Testis (tissue), 2 donors: ENCODE measurements at regions not wholly inside any gene's neighbourhood (a gene's known extent, or its start where the extent isn't known, plus 50 kb on each side); places are given as distances from the start of the nearest gene placed in this dataset.

ENCODE experiments used
- DNase-seq: peaks from one replicate; pipeline ENCODE4 v3.0.0-alpha.2; 2019
- H3K27ac ChIP-seq, 2 donors: fragments of 200-600 bp; sonication (generic); one replicate each; pipeline ENCODE4 v1.5.1; 2019
- H3K27me3 ChIP-seq: fragments of 200-600 bp; sonication (generic); one replicate; pipeline ENCODE4 v1.5.1; 2019
- H3K36me3 ChIP-seq: fragments of 200-600 bp; sonication (generic); one replicate; pipeline ENCODE4 v1.5.1; 2017; ENCODE audit warnings: low read depth; ENCODE audit errors: missing control alignments
- H3K4me1 ChIP-seq: fragments of 200-600 bp; sonication (generic); one replicate; pipeline ENCODE4 v1.5.1; 2019
- H3K4me3 ChIP-seq, 2 donors: fragments of 200-600 bp; sonication (generic); one replicate each; pipeline ENCODE4 v1.5.1; 2017 to 2019
- H3K9me3 ChIP-seq: fragments of 200-600 bp; sonication (generic); one replicate; pipeline ENCODE4 v1.5.1; 2017
- CTCF ChIP-seq, 3 experiments: fragments of 450-650 bp in 2 of 3; fragments of 200-600 bp in 1 of 3; sonication (generic) in 1 of 3; IDR thresholded peaks; one replicate each; pipeline ENCODE4 v1.5.1; 2016 to 2019; ENCODE audit warnings: antibody characterized with exemption in 3 of 3, mild to moderate bottlenecking in 2 of 3, moderate library complexity in 1 of 3
- POLR2A ChIP-seq: fragments of 450-650 bp; IDR thresholded peaks from one replicate; pipeline ENCODE4 v1.6.1; 2017; ENCODE audit warnings: antibody characterized with exemption, mild to moderate bottlenecking, moderate library complexity
- WGBS, 2 donors: methylation state at CpG; one replicate each; pipeline ENCODE4 v1.1.5; 2018; 5-methylcytosine and 5-hydroxymethylcytosine counted together
- intact Hi-C: fragments of 100-400 bp; cut with DNase I; formaldehyde crosslinking; loops from one replicate; pipeline ENCODE4 v1.15.1; 2023; ENCODE audit warnings: low total_unique reads

- 92 to 97% methylated on average over 5 of the region's 5 CpGs for WGBS, 2 donors
- DNase-seq: no peak
- no peaks in the 10 kb centered on the region for H3K27me3 ChIP-seq
- no peaks in the 10 kb centered on the region for H3K4me1 ChIP-seq
- H3K27ac ChIP-seq: no peak overlapping the region
- H3K36me3 ChIP-seq: no peaks in the 10 kb centered on the region
- TF ChIP-seq POLR2A (no peak), CTCF (IDR thresholded peaks at IDR 0.05) (no peak)
- intact Hi-C loops: no loop called here
- no peak overlapping the region for H3K4me3 ChIP-seq
- H3K9me3 ChIP-seq: no peaks in the 10 kb centered on the region
Measured at GRCh38 chr13:91097269-91097668, 250.2 kb upstream of the MIR17HG start.

DNA sequence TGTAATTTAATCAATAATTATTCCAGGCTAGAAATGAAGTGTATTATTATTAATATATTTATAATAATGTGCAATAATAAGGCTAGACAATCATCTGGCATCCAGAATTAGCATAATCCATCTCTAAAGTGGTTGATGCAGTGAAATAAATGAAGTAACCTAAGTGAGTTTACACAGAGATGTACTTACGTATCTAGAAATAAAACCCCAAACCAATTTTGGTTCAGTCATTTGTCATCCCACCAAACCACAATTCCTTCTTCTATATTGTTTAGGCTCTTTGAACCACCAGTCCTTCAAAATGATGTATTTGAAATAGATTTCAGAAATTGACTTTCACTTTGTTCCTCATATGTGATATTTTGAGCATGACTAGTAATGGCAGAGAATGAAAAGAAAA is 247.6 kb upstream of the MIR17HG start:
- Histone ChIP-seq H3K36me3 (no peaks in the 10 kb centered on the region), H3K4me3 (no peak overlapping the region), H3K27me3 (no peaks in the 10 kb centered on the region), H3K27ac (no peak overlapping the region), H3K4me1 (no peaks in the 10 kb centered on the region), H3K9me3 (no peaks in the 10 kb centered on the region)
- DNase-seq: no peak
- no peak for TF ChIP-seq POLR2A
- no peak for TF ChIP-seq CTCF (IDR thresholded peaks at IDR 0.05)
- 92% methylated on average over 1 of the region's 1 CpG for WGBS, 2 donors
- intact Hi-C loops: no loop called here

DNA sequence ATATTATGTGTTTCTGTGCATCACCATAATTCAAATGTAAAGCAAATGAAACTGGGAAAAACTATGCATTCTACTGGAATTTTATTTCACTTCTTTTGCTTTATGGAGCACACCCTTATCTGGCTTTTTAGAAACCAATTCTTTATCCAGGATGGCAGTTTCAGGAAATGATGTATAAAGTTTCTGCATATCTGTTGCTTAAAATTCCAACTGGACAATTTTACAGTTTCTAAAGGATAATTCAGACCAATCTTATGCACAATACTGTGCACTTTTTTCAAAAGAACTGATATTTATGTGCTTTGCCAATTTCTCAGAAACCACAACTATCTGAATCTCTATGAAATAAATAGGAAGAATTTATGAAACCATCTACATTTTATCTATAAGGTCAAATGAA is 246.5 kb upstream of the MIR17HG start:
- TF ChIP-seq CTCF (IDR thresholded peaks at IDR 0.05): no peak
- no peak for TF ChIP-seq POLR2A
- no peak overlapping the region for H3K27ac ChIP-seq
- H3K4me1 ChIP-seq: no peaks in the 10 kb centered on the region
- no peaks in the 10 kb centered on the region for H3K27me3 ChIP-seq
- DNase-seq: no peak
- H3K9me3 ChIP-seq: no peaks in the 10 kb centered on the region
- H3K4me3 ChIP-seq: no peak overlapping the region
- no peaks in the 10 kb centered on the region for H3K36me3 ChIP-seq
- intact Hi-C loops: no loop called here

DNA sequence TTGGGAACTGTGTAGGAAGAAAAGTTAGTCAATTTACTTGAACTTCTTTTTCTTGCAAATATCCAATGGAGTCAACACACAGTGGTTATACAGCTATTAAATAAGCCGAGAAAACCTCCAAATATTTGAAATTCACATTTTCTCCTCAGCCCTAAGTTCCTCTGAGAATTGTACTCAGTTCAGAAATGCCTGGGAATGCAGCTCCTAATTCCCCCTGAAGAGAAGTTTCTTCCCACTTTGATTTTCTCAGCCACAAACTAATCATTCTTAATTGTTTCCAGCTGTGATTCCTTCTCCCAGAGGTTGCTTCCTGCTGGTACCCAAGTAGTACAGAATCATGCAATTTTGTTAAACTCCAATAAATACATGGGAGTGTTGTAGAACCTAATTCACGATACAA is 246.1 kb upstream of the MIR17HG start:
- no peaks in the 10 kb centered on the region for H3K4me1 ChIP-seq
- intact Hi-C loops: no loop called here
- H3K36me3 ChIP-seq: no peaks in the 10 kb centered on the region
- H3K27ac ChIP-seq: no peak overlapping the region
- no peaks in the 10 kb centered on the region for H3K9me3 ChIP-seq
- 53 to 59% methylated on average over 2 of the region's 2 CpGs for WGBS, 2 donors
- no peak for DNase-seq
- no peaks in the 10 kb centered on the region for H3K27me3 ChIP-seq
- TF ChIP-seq CTCF (IDR thresholded peaks at IDR 0.05) (no peak), POLR2A (no peak)
- no peak overlapping the region for H3K4me3 ChIP-seq

DNA sequence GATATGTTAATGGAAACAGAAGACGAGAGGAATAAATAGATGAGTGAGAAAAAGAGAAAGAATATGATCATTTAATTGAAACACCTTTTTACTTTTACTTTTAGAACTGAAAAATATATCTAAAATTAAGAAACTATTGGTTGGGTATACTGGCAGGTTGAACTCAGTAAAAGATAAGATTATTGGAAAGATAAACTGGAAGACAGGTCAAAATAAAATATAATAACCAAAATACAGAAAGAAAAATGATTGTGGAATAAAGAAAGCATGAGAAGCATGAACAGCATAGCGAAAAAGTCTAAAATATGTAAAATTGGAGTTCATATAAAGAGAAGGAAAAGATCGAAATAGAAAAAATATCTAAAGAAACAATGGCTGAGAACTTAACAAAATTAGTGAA is 242.2 kb upstream of the MIR17HG start:
- H3K27ac ChIP-seq: no peak overlapping the region
- DNase-seq: no peak
- H3K4me3 ChIP-seq: no peak overlapping the region
- TF ChIP-seq POLR2A (no peak), CTCF (IDR thresholded peaks at IDR 0.05) (no peak)
- H3K36me3 ChIP-seq: no peaks in the 10 kb centered on the region
- H3K4me1 ChIP-seq: no peaks in the 10 kb centered on the region
- intact Hi-C loops: no loop called here
- H3K27me3 ChIP-seq: no peaks in the 10 kb centered on the region
- H3K9me3 ChIP-seq: no peaks in the 10 kb centered on the region
- WGBS, 2 donors: 91 to 96% methylated on average over 3 of the region's 3 CpGs
